ENCODE measurements at regions not wholly inside any gene's neighbourhood (a gene's known extent, or its start where the extent isn't known, plus 50 kb on each side); places are given as distances from the start of the nearest gene placed in this dataset.

- TF ChIP-seq ZNF274 (CRISPR knock-in tag; IDR thresholded peaks at IDR 0.05) (no peak), TBP (CRISPR knock-in tag; IDR thresholded peaks at IDR 0.05) (no peak), SP2 (CRISPR knock-in tag; IDR thresholded peaks at IDR 0.05) (no peak), ZNF530 (CRISPR knock-in tag; IDR thresholded peaks at IDR 0.05; ENCODE audit: low read depth) (no peak), HNRNPH1 (optimal IDR thresholded peaks at IDR 0.05; ENCODE audit: low read depth, low read length) (no peak), ZNF12 (CRISPR knock-in tag; IDR thresholded peaks at IDR 0.05) (no peak), ZNF362 (CRISPR knock-in tag; IDR thresholded peaks at IDR 0.05; ENCODE audit: borderline replicate concordance) (no peak)
- TF ChIP-seq, protein P1, sequence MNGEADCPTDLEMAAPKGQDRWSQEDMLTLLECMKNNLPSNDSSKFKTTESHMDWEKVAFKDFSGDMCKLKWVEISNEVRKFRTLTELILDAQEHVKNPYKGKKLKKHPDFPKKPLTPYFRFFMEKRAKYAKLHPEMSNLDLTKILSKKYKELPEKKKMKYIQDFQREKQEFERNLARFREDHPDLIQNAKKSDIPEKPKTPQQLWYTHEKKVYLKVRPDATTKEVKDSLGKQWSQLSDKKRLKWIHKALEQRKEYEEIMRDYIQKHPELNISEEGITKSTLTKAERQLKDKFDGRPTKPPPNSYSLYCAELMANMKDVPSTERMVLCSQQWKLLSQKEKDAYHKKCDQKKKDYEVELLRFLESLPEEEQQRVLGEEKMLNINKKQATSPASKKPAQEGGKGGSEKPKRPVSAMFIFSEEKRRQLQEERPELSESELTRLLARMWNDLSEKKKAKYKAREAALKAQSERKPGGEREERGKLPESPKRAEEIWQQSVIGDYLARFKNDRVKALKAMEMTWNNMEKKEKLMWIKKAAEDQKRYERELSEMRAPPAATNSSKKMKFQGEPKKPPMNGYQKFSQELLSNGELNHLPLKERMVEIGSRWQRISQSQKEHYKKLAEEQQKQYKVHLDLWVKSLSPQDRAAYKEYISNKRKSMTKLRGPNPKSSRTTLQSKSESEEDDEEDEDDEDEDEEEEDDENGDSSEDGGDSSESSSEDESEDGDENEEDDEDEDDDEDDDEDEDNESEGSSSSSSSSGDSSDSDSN (CRISPR knock-in tag; IDR thresholded peaks at IDR 0.05) = no peak
Measured at GRCh38 chr3:87351937-87352336, 75.6 kb upstream of the POU1F1 start.

Measured in HepG2 (cell line).